Thyroid gland (tissue), 4 donors: ENCODE measurements at regions not wholly inside any gene's neighbourhood (a gene's known extent, or its start where the extent isn't known, plus 50 kb on each side); places are given as distances from the start of the nearest gene placed in this dataset.

Experiments
- DNase-seq, 2 donors: peaks; one replicate each; pipeline ENCODE4 v3.0.0-alpha.2; 2019
- H3K27ac ChIP-seq, 3 donors: fragments of 200-600 bp; sonication (generic); 1 replicate in 2 of 3; 2 replicates in 1 of 3; pipeline ENCODE4 v1.5.1; 2016 to 2019; ENCODE audit warnings: mild to moderate bottlenecking in 1 of 3, moderate library complexity in 1 of 3
- H3K27me3 ChIP-seq: fragments of 200-600 bp; sonication (generic); one replicate; pipeline ENCODE4 v1.5.1; 2019
- H3K36me3 ChIP-seq, 2 donors: fragments of 200-600 bp; sonication (generic); one replicate each; pipeline ENCODE4 v1.5.1; 2016 to 2019
- H3K4me1 ChIP-seq, 2 donors: fragments of 200-600 bp; sonication (generic); one replicate each; pipeline ENCODE4 v1.5.1; 2017 to 2019
- H3K4me3 ChIP-seq, 3 donors: fragments of 200-600 bp; sonication (generic); replicated peaks in 1 of 3; 1 replicate in 2 of 3; 2 replicates in 1 of 3; pipeline ENCODE4 v1.5.1; 2016; ENCODE audit warnings: mild to moderate bottlenecking in 1 of 3
- H3K9me3 ChIP-seq: fragments of 200-600 bp; sonication (generic); one replicate; pipeline ENCODE4 v1.5.1; 2017
- CTCF ChIP-seq, 6 experiments: fragments of 200-600 bp in 3 of 6; fragments of 450-650 bp in 3 of 6; sonication (generic) in 3 of 6; IDR thresholded peaks; one replicate each; pipeline ENCODE4 v1.5.1; 2016 to 2019; ENCODE audit warnings: antibody characterized with exemption in 6 of 6, mild to moderate bottlenecking in 2 of 6, inconsistent platforms in 1 of 6, moderate library complexity in 1 of 6
- POLR2A ChIP-seq, 2 donors: fragments of 450-650 bp; IDR thresholded peaks; one replicate each; pipeline ENCODE4 v1.6.1; 2017; ENCODE audit warnings: antibody characterized with exemption in 2 of 2, mild to moderate bottlenecking in 2 of 2, moderate library complexity in 1 of 2
- WGBS, 2 donors: methylation state at CpG; one replicate each; pipeline ENCODE4 v1.1.5; 2017; 5-methylcytosine and 5-hydroxymethylcytosine counted together
- intact Hi-C: fragments of 100-400 bp; cut with DNase I; formaldehyde crosslinking; loops from one replicate; pipeline ENCODE4 v1.15.1; 2023

DNA sequence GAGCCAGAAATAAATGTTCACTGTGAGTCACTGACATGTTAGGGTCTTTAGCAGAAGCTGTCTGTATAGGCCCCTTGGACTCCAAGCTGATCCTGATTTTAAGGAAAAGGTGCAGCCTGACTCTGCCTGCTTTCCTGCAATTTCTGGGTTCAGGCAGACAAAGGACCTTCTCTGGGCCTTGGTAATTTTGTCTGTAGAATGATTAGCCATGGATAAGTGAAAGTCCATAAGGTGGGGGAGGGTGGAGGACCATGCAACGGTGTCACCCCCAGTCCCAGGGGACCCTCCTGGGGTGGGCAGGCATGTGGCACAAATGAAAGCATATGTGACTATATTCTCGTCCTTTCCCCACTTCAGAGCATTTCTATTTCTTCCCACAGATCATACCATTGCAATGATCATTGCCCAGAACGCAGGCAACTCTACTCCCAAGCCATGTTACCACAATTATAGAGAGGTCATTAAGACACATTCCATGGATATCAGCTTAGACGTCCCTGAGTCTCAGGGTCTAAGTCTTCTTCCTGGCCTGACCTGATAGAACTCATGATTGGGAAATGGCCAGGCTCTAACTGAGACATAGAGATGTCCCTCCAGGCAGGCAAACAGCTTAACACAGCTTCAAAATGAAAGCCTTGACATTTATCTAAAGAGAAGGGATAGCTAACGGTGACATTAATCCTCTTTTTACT is 157.9 kb upstream of the ALDH1B1 start:
- Histone ChIP-seq H3K4me3 (no peak overlapping the region), H3K27ac (no peak overlapping the region), H3K36me3 (no peaks in the 10 kb centered on the region), H3K27me3 (no peaks in the 10 kb centered on the region), H3K9me3 (no peaks in the 10 kb centered on the region), H3K4me1 (no peaks in the 10 kb centered on the region)
- TF ChIP-seq POLR2A (IDR thresholded peaks at IDR 0.05) (no peak), CTCF (IDR thresholded peaks at IDR 0.05) (no peak)
- 69 to 84% methylated on average over 5 of the region's 5 CpGs for WGBS, 2 donors
- no peak for DNase-seq
- intact Hi-C loops: no loop called here

- no peaks in the 10 kb centered on the region for H3K27me3 ChIP-seq
- no peak overlapping the region for H3K27ac ChIP-seq
- intact Hi-C loops: no loop called here
- no peaks in the 10 kb centered on the region for H3K9me3 ChIP-seq
- H3K36me3 ChIP-seq: no peaks in the 10 kb centered on the region
- no peak for DNase-seq
- 92 to 94% methylated on average over 9 of the region's 9 CpGs for WGBS, 2 donors
- no peak overlapping the region for H3K4me3 ChIP-seq
- no peaks in the 10 kb centered on the region for H3K4me1 ChIP-seq
- TF ChIP-seq POLR2A (IDR thresholded peaks at IDR 0.05) (no peak), CTCF (IDR thresholded peaks at IDR 0.05) (no peak)
Measured at GRCh38 chr9:38233796-38234355, 158.6 kb upstream of the ALDH1B1 start.

DNA sequence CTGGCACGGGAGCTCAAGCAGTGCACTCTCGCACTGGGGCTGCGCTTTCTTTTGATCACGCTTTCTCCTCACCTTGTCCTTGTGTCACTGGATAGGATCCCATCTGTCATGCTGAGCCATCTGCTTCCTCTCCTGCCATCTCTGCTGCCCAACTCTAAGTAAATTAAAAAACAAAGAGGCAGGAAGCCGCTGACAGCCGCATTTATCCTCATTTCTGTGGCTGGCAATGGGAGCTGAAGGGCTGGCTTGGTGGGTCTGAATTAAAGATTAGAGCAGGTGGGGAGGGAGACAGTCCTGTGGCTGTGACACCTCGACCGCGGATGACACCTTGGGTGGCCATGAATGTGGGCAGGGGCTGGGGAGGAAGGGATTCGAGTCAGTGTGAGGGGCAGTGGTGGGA is 159.2 kb upstream of the ALDH1B1 start:
- Histone ChIP-seq H3K36me3 (no peaks in the 10 kb centered on the region), H3K9me3 (no peaks in the 10 kb centered on the region), H3K27me3 (no peaks in the 10 kb centered on the region), H3K4me3 (no peak overlapping the region), H3K4me1 (no peaks in the 10 kb centered on the region), H3K27ac (no peak overlapping the region)
- DNase-seq: no peak
- TF ChIP-seq POLR2A (IDR thresholded peaks at IDR 0.05): no peak
- TF ChIP-seq CTCF (IDR thresholded peaks at IDR 0.05): no peak
- intact Hi-C loops: no loop called here
- WGBS, 2 donors: 75 to 88% methylated on average over 10 of the region's 10 CpGs

DNA sequence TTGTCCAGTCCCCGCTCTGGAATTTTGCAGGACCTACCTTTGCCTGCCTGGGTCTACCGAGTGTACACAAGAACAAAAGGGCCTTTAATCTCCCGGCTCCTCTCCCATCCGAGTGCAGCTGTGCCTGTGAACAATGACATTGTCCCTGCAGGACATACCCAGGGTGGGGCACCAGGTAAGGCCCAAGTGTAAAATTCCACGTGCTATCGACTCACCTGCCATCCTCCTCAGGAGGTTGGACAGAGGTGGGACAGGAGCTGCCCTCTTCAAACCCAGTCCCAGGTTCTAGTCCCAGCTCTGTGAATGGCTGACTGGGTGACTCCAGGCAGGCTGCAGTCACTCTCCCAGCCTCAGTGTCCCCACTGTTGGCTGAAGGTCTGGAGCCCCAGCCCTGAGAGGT is 159.6 kb upstream of the ALDH1B1 start:
- TF ChIP-seq CTCF (IDR thresholded peaks at IDR 0.05) (no peak), POLR2A (IDR thresholded peaks at IDR 0.05) (no peak)

DNA sequence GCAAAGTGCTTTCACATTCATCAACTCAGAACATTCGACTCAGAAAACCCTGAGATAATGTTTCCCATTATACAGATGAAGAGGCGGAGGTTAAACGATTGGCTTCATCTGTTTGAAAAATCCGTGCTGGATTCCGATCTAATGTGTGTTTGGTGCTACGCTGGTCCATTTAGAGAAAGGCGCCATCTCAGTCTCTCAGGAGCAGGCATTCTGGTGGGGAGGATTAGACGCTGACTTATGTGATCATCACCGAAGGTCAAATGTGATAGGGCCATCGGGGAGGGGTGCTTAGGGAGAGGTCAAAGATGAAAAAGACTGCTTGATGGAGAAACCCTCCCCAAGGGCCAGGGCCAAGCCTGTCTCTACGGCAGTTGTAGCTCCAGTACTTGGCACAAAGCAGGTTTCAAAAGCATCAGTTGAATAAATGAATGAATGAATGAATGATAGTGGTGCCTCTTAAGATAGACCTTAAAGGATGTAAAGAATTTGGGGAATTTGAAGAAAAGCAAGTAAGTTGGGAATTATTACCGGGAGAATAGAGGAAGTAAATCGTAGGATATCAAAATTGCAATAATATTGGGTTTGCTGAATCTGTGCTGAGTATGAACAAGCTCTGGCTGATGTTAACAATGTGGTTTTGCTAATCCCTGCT is 160.6 kb upstream of the SHB start:
- no peaks in the 10 kb centered on the region for H3K27me3 ChIP-seq
- H3K4me1 ChIP-seq: peaks cover 4 to 10% of the 10 kb centered on the region in 2 donors
- H3K27ac ChIP-seq: no peak overlapping the region
- H3K36me3 ChIP-seq: no peaks in the 10 kb centered on the region
- no peaks in the 10 kb centered on the region for H3K9me3 ChIP-seq
- no peak for TF ChIP-seq POLR2A (IDR thresholded peaks at IDR 0.05)
- TF ChIP-seq CTCF (IDR thresholded peaks at IDR 0.05): no peak
- DNase-seq: no peak
- intact Hi-C loops: no loop called here
- WGBS, 2 donors: 87 to 88% methylated on average over 13 of the region's 13 CpGs
- no peak overlapping the region for H3K4me3 ChIP-seq

More for the DNA sequence above, 159.6 kb upstream of the ALDH1B1 start:
- intact Hi-C loops: no loop called here
- no peaks in the 10 kb centered on the region for H3K4me1 ChIP-seq
- WGBS, 2 donors: 84 to 88% methylated on average over 6 of the region's 6 CpGs
- DNase-seq: no peak
- no peaks in the 10 kb centered on the region for H3K36me3 ChIP-seq
- H3K27ac ChIP-seq: no peak overlapping the region
- no peak overlapping the region for H3K4me3 ChIP-seq
- H3K9me3 ChIP-seq: no peaks in the 10 kb centered on the region
- H3K27me3 ChIP-seq: no peaks in the 10 kb centered on the region
